ENCODE measurements at regions not wholly inside any gene's neighbourhood (a gene's known extent, or its start where the extent isn't known, plus 50 kb on each side); places are given as distances from the start of the nearest gene placed in this dataset.
"Not testable (repeated sequence)": the region's sequence is repeated elsewhere in the genome, so short reads cannot be mapped to it uniquely, and the experiment has no call there.

DNA sequence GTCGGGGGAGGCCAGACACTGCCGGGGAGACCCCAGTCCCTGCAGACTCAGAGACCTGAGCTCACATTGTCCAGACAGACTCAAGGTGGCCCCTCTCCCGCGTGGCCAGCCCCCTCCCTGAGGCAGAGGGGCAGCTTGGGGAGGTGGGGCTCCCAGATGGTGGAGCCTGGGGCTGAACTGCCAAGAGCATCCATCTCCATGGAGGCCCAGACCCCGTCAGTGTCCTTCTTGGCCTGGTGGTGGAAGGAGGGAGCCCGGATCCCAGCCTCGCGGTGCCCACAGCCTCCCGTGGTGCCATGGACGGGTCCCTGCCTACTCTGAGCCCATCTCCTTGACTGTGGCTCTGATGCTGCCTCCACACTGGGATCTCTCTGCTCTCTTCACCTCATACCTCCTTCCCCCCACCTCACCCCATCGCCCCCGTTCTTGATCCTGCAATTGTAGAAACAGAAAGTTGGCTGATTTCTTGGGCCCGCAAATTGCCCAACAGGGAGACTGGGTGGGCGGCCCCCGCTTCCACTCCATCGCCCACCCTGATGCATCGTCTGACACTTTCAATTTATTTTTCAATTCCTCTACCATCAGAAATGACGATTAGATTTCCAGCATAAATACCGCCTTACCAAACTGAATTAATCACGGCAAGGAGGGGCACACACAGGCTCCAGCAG is 348.9 kb downstream of the MATN1 start:
- no peak for DNase-seq

DNA sequence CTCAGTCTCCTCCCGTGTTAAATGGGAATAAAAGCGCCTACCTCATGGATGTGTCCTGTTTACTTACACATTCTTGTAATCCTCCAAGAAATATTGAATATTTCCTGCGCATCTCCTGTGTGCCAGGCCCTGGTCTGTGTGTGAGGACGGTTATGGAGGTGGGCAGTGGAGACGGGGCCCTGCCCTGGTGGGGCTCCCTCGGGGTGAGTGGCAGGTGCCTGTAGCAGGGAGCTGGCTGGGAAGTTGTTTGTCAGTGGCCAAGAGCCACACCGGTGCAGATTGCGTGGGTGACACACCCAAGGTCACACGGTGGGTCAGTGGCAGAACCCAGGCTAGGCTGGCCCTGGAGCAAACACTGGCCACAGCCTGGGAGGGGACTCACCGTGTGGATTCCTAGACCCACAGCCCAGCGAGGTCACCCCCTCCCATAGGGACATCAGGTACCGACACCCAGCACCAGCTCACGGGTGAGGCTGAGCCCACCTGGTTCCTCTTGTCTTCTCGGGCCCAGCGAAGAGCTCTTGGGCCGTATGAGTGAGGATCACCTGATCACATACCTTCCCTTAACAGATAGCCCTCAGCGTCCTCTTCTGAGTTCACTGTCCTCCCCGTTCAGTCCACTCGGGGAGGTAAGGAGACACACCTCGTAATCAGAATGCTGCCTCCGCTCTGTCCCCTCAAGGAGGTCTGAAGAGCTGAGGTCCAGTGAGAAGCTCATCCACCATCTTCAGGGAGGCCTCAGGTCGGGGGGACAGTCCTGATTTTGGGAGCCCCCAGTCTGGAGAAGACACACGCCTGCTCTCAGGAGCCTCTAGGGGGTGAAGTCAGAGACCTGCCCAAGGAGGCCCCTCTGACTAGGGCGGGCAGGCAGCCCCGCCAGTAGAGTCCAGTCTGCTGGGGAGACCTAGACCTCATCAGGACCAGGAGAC is 349.6 kb downstream of the MATN1 start:
- no peak for DNase-seq

- DNase-seq: no peak
Observed at GRCh38 chr1:30372792-30373433, 350.5 kb downstream of the MATN1 start.

GRCh38 chr1:30371888-30372791 is 351.2 kb downstream of the MATN1 start:
- no peak for DNase-seq

- no peak for DNase-seq
Observed at GRCh38 chr1:30371179-30371788, 352.1 kb downstream of the MATN1 start.

- DNase-seq: no peak
Observed at GRCh38 chr1:30368651-30369240, 354.6 kb downstream of the MATN1 start.

DNA sequence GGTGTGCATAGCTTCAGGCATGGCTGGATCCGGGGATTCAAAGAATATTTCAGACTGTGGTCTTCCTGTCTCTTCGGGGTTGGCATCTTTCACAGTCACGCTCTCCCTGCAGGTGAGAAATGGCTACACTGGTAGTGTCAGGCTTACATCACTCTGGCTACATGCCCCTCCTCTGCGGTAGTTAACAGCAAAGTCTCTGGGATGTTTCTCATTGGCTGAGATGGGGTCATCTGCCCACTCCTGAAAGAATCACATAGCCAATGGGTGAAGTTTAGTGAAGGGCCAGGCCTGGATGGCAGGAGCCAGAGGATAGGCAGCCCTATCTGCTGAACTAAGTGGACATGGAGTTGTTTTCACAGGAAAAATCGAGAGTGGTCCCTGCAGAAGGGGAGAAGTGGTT is 356.5 kb downstream of the MATN1 start:
- no peak for DNase-seq

- DNase-seq: no peak
Observed at GRCh38 chr1:30366199-30366598, 357.2 kb downstream of the MATN1 start.

- DNase-seq: no peak
Observed at GRCh38 chr1:30365596-30365995, 357.8 kb downstream of the MATN1 start.

DNA sequence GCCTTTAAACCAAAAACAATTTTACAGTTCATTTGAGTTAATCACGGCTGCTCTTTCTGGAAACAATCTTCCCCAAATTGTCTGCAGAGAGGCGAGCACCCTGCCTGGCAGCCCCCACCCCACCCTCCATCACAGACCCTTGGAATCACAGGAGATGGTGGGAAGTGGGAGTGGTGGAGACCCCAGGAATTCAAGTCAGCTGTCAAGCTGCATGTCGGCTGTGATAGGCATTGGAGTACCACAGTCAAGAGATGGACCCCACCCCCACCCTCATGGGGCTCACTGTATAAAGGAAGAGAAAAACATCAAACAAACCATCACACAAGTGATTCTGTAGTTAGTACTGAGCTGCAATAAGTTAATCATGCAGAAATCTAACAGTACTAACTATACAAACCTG is 360.4 kb downstream of the MATN1 start:
- no peak for DNase-seq

- DNase-seq: no peak
Observed at GRCh38 chr1:30362603-30362990, 360.8 kb downstream of the MATN1 start.

DNA sequence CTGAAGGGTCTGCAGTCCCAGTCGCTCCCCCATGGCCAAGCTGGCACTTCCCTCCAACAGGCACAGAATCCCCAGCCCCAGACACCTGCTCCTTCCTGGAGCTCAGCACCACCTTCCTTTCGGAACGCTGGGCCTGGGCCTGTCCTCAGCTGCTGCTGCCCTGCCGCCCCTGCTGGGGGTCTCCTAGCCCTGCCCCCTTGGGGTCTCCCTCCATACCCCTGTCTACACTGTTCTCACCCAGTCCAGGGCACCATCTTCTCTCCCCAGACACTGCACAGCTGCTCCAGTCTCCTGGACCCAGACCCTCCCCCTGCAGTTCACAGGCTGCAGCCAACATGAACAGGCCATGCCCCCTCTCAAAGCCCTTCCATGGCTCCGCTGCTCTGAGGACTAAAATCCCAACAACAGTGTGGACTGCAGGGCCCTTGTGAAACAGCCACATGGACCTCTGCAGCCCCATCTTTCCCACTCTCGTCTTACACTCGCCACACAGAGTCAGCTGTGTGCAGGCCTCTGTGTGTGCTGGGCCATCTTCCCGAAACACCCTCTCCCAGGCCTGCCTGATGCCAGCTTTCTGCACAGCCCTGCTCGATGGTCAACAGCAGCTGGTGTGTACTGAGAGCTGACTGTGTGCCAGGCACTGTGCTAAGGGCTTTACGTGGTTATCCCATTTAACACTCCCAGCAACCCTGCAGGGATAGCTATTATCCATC is 361.3 kb downstream of the MATN1 start:
- not testable (repeated sequence) for DNase-seq

DNA sequence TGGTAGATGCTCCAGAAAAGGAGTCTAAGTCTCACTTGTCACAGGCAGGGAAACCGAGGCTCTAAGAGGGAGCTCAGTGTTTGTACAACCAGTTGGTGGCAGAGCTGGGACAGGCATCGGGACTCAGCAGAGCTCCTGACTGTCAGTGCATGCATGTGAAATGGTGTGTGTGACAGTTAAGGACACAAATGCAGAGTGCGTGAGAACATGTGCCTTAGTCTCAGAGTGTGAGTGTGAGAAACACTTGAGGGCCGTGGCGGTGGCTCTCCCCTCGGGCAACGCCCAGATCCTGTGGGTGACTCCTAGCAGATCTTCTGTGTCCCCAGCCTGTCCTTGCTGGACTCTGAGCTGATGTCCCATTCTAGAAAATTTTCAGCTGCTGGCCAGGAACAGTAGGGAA is 362.6 kb downstream of the MATN1 start:
- DNase-seq: no peak

GRCh38 chr1:30360281-30360680 is 363.1 kb downstream of the MATN1 start:
- no peak for DNase-seq

DNA sequence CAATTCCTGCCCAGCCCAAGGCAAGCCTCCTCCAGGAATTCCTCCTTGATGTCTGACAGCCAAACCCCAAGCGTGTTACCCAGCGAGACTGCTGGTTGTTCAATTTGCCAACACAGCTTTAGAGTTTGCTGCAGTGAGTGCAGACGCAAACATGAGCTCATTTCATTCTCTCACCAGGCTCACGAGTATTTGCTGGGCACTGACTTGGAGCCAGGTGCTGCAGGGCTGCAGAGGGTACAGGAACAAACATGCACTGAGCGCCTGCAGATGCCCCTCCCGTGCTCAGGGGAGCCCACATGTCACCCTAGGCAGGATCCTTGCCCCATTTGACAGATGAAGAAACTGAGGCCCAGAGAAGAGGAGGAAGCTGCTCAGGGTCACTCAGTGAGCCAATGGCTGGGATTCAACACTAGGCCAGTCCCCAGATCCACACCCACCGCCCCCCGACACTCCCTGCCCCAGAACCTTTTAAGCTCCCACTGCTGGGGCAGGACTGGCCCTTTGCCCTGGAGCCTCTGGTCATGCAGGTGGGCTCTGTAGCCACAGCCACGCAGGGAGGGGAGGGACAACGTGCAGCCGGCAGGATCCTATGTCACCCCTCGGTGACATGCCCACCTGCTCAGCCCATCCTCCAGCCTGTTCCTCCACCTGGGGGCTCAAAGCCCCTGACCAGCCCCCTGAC is 363.7 kb downstream of the MATN1 start:
- DNase-seq: no peak

DNA sequence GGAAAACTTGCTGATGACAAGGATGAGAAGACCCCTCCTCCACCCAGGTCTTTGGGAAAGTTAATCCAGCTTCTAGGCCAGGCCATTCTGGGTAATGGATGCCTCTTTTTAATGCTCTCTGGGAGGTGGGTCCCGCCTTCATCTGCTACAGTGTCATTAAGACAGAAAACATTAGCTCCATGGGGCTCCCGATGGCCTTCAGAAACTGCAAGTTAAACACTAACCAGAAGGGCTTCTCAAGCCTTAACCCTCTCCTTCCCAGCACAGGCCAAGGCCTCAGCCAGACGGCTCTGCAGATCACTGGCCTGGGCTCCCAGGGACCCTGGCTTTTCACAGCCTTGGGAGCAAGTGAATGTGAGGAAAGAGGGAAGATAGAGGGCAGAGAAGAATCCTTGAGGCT is 364.9 kb downstream of the MATN1 start:
- DNase-seq: no peak

GRCh38 chr1:30356839-30357238 is 366.5 kb downstream of the MATN1 start:
- no peak for DNase-seq

- DNase-seq: no peak
Observed at GRCh38 chr1:30354410-30354809, 369.0 kb downstream of the MATN1 start.

DNA sequence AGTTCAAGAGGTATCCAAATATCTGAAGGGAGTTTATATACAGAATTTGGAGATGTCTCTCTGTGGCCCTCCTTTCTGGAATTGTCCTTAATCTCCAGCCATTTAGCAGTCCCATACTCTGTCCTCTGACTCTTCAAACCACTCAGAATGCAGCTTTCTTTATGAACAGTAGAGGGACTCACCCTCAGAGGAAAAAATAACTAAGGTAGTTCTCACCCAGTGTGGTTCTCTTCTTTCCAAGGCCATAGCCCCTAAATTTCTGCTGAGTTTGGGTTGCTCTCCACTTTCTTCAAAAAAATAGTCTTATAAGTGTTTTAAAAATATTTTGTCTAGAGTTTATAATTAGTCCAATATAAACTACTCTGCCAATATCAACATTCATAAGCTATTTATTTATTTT is 369.7 kb downstream of the MATN1 start:
- no peak for DNase-seq

- no peak for DNase-seq
Observed at GRCh38 chr1:30348147-30348546, 375.2 kb downstream of the MATN1 start.
